HG03025 (cell line): ENCODE measurements at regions not wholly inside any gene's neighbourhood (a gene's known extent, or its start where the extent isn't known, plus 50 kb on each side); places are given as distances from the start of the nearest gene placed in this dataset.

Experiments
- ATAC-seq: cut with Tn5 transposase; IDR thresholded peaks from one replicate; pipeline ENCODE4 v1.9.1; 2021; ENCODE audit warnings: mild to moderate bottlenecking, moderate library complexity; ENCODE audit not compliant: unreplicated experiment, low FRiP score

GRCh38 chr5:42908086-42908485 is 96.4 kb upstream of the SELENOP start:
- ATAC-seq, result peak; percentile 25

GRCh38 chr5:42905827-42906226 is 94.1 kb upstream of the SELENOP start:
- no peak for ATAC-seq

GRCh38 chr5:42900734-42901133 is 89.0 kb upstream of the SELENOP start:
- no peak for ATAC-seq

DNA sequence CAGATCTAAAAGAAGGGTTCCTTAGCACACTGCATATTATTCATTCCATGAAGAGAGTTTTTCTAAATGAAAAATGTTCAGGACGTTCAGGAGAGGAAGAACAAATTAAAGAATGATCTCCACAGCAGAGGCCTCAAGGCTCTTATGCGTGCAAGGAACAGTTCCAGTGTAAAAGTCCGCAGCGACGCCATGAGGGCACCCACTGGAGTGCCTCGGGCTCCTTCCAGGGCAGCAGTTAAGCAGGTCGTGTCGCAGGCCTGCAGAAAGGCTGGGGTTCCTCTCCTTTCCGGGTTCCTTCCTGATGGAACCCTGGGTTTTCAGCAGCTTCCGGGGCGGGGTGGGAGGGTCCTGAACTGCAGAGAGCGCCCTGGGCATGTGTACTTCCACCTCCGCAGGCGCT is 87.1 kb upstream of the SELENOP start:
- ATAC-seq, result no peak

DNA sequence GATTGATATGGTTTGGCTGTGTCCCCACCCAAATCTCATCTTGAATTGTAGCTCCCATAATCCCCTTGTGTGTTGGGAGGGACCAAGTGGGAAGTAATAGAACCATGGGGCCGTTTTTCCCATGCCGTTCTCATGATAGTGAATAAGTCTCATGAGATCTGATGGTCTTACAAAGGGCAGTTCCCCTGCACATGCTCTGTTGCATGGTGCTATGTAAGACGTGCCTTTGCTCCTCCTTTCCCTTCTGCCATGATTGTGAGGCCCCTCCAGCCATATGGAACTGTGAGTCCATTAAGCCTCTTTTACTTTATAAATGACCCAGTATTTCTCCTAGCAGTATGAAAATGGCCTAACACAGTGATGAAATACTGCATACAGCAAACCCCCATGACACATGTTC is 84.8 kb upstream of the SELENOP start:
- no peak for ATAC-seq

DNA sequence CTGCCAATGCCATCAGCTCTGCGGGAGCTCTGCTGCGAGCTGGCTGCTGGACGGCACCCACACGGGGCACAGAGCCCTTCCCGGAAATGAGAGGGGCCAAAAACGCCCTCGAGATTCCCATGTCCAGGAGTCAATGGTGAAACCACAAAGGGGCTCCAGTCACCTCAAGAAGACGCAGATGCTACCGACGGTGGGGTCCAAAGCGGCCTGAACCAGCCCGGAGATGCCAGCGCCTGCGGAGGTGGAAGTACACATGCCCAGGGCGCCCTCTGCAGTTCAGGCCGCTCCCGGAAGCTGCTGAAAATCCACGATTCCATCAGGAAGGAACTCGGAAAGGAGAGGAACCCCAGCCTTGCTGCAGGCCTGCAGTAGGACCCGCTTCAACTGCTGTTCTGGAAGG is 82.4 kb upstream of the SELENOP start:
- ATAC-seq, result no peak

DNA sequence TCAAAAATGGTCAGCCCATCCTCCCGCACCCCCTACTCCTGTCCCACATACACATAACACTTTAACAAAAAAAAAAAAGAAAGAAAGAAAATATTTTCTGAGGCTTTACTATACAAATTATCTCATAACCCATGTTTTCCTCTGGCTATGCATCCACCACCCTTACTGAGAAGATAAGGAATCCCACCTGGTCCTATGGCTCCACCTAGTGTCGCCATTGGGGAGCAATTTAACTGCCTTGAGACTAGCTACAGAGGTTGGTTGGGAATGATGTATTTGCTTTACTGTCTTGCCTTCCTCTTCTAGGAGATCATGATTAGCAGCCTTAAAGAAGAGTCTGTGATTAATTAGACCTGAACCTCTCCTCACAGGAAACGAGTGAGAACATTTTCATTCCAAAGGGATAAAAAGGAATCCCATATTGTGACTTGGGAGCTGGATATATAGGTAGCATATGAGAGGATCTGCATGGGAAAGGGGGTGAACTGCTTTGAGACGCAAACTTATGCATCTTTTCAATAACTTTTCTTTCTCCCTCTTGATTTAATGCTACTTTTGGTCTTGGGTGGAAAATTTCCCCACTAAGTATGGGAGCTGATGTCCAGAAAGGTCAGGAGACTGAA is 77.7 kb upstream of the SELENOP start:
- ATAC-seq, result peak; percentile 55

DNA sequence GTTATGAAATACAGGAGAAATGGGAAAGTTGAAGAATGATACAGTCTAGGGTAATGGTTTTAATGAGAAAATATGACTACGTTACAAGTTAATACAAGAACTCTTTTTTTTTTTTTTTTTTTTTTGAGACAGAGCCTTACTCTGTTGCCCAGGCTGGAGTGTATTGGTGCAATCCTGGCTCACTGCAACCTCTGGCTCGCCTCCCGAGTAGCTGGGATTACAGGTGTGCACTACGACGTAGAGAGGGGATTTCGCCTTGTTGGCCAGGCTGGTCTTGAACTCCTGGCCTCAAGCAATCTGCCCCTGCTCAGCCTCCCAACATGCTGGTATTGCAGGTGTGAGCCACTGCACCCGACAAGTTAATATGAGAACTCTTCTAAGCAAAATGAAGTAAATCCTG is 77.1 kb upstream of the SELENOP start:
- ATAC-seq, result no peak

DNA sequence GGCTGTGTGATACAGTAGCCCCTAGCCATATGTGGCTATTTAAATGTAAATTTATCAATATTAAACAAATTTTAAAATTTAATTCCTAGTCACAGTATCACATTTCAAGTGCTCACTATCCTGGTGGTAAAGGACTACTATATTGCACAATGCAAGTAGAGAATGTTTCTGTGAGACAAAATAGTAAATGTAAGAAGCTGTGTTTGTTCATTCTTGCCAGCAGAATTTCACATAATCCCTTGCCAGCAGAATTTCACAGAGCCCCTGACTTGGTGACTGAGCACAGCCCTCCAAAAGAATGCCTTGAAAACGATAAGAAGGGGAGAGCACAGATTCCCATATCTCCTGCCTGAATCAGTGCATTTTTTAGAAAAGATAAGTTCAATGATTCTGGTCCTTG is 75.9 kb upstream of the SELENOP start:
- ATAC-seq, result no peak

GRCh38 chr5:42887097-42887496 is 75.4 kb upstream of the SELENOP start:
- no peak for ATAC-seq

DNA sequence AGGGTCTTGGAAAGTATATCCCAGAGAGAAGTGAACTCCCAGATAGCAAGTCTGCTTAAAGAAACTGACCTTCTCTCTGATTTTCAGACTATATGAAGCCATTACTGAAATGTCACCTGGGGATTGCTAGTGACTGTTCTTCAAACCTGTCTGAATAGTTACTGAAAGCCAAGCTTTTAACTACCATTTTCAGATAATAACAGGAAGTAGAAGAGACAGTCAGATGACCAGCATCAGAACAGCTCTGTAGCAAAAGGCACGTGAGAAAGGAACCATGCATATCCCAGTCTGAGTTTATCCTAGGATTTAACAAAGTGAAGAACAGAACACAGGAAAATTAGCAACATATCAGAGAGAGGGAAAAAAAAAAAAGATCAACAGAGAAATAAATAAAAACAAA is 74.9 kb upstream of the SELENOP start:
- ATAC-seq, result peak; percentile 62

DNA sequence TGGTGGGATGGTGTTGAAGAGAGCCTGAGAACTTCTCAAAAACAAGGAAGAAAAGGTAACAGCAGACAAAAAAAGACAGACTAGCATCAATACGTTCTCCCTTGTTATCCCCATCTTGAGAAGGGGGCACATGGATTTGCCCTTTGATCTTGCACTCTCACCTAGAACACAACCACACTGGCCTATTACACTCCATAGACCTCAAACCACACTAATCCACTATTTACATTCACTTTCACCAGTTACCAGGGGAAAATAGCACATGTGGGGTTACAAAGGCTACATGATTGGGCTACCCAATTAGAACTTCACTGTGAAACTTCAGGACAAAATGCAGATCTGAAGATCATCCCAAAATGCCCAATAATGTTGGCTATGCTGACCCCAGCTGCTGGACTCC is 72.6 kb upstream of the SELENOP start:
- ATAC-seq, result no peak

GRCh38 chr5:42881416-42882117 is 69.9 kb upstream of the SELENOP start:
- ATAC-seq, result no peak

- no peak for ATAC-seq
Measured at GRCh38 chr5:42880496-42881150, 68.9 kb upstream of the SELENOP start.

DNA sequence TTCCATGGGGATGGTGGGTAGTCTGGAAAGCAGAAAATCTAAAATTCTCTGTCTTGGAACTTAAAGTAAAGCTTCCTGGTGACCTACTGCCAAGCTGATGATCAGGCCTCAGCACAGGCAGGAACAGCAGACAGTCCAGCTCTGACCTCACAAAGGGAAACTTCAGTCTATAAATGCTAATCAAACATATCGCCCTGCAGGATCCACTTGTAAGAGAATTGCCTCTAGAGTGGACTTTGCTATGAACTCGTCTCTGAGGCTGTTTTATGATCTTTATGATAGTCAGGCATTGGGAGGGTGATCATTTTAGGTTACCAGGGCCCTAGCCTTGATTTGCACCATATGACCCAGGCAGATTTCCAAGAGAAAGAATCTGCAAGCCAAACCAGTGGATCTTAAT is 67.6 kb upstream of the SELENOP start:
- ATAC-seq, result no peak

GRCh38 chr5:42878550-42878949 is 66.9 kb upstream of the SELENOP start:
- no peak for ATAC-seq

GRCh38 chr5:42878041-42878440 is 66.3 kb upstream of the SELENOP start:
- no peak for ATAC-seq

DNA sequence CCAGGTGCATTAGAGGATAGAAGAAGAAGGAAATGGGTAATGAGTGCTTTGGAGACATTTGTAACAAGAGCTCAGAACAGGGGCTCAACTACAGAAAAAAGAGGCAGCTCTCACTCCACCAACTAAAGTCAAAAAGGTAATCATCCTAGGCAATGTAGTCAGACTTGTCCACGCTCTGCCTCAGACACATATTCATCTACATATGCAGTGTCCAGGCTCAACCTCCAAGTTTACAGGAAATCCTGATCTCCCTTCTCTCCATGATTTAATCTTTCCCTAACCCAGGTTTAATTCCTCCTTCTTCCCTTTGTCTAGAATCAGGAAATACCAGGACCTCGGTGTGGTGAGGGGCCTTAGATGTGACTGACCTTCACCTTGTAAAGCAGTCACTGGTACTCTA is 65.7 kb upstream of the SELENOP start:
- ATAC-seq, result no peak

DNA sequence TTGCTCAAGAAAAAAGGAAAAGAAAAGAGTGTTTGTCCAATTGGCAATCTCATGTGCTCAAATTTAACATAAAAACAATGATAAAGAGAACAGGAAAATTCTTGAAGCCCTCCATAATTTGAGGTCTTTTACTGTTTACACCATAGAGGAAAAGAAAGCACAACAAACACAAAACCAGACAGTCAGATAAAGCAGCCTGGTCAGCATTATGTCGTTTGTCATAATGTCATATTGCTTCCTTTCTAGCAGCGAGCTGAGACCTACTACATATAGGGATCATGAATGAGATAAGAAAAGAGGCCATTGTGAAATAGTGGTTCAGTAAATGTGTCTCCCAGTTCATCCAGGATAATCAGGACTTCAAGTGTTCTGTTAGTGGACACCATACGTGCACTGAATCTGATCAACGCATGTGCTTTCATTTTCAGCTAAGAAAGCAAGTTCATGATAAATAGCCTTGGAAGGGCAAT is 64.7 kb upstream of the SELENOP start:
- no peak for ATAC-seq

GRCh38 chr5:42875785-42876374 is 64.2 kb upstream of the SELENOP start:
- ATAC-seq, result no peak

DNA sequence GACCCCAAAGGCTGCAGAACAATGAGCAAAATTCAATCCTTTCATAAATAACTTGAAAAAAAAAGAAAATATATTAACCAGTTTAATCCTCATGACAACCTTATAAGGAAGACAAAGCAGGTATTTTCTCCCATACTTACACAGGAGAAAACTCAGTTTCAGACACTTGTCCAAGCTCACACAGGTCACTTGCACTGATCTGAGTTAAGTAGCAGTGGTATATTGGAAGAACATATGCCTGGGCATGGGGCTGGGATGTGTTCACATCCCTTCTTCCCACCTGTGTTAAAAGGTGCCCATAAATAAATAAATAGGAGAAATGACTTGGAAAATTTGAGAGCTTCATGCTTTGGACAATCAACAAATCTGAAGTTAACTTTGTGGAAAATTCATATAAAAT is 63.5 kb upstream of the SELENOP start:
- ATAC-seq, result no peak
